ENCODE measurements at regions not wholly inside any gene's neighbourhood (a gene's known extent, or its start where the extent isn't known, plus 50 kb on each side); places are given as distances from the start of the nearest gene placed in this dataset.

- TF ChIP-seq CTCF (IDR thresholded peaks at IDR 0.05), result no peak
- TF ChIP-seq POLR2A (IDR thresholded peaks at IDR 0.05), result no peak
- no peak for TF ChIP-seq POLR2AphosphoS5 (IDR thresholded peaks at IDR 0.05)
These were observed 372.9 kb downstream of the C12orf50 start for GRCh38 chr12:87656311-87656710.

Measured in prostate gland (tissue), 2 donors.